GM10266 (cell line): ENCODE measurements at regions not wholly inside any gene's neighbourhood (a gene's known extent, or its start where the extent isn't known, plus 50 kb on each side); places are given as distances from the start of the nearest gene placed in this dataset.

Source experiments
- DNase-seq: peaks from one replicate; pipeline ENCODE4 v3.0.0; 2012; ENCODE audit errors: extremely low spot score
- CTCF ChIP-seq: IDR thresholded peaks from 2 replicates; pipeline ENCODE4 v1.5.1; 2012; ENCODE audit warnings: mild to moderate bottlenecking, low read depth; ENCODE audit not compliant: control insufficient read depth, insufficient read depth; ENCODE audit errors: missing control alignments

- TF ChIP-seq CTCF, result no peak
- DNase-seq, result no peak
These were observed 786.1 kb upstream of the AADAT start for GRCh38 chr4:170875868-170876267.

GRCh38 chr4:170872794-170873193 is 783.0 kb upstream of the AADAT start:
- no peak for TF ChIP-seq CTCF
- DNase-seq, result no peak

- no peak for DNase-seq
These were observed 778.4 kb upstream of the AADAT start for GRCh38 chr4:170868170-170868569.

GRCh38 chr4:170854097-170854496 is 764.3 kb upstream of the AADAT start:
- no peak for DNase-seq
- TF ChIP-seq CTCF, result no peak

More at GRCh38 chr4:170868170-170868569, 778.4 kb upstream of the AADAT start:
- TF ChIP-seq CTCF, result no peak

GRCh38 chr4:170853422-170854021 is 763.8 kb upstream of the AADAT start:
- peak; percentile 25 for DNase-seq
- peak; percentile 86 for TF ChIP-seq CTCF

- DNase-seq, result peak; percentile 5
- TF ChIP-seq CTCF, result no peak
These were observed 760.2 kb upstream of the AADAT start for GRCh38 chr4:170849969-170850368.

- TF ChIP-seq CTCF, result no peak
- no peak for DNase-seq
These were observed 738.0 kb upstream of the AADAT start for GRCh38 chr4:170827562-170828274.
